Keratinocyte (primary cell): ENCODE measurements at regions not wholly inside any gene's neighbourhood (a gene's known extent, or its start where the extent isn't known, plus 50 kb on each side); places are given as distances from the start of the nearest gene placed in this dataset.

Source experiments
- DNase-seq: peaks from one replicate; pipeline ENCODE4 v3.0.0-alpha.2; 2011; ENCODE audit warnings: low read depth, missing footprints, low spot score
- FAIRE-seq: peaks from 2 replicates; lab custom pipeline; 2011; peaks lifted over from hg19 to GRCh38; lab: Jason Lieb, UNC
- H2AFZ ChIP-seq: 2 replicates; pipeline ENCODE4 v1.6.0; 2012; ENCODE audit warnings: low read length, control low read depth, inconsistent platforms; ENCODE audit not compliant: control insufficient read depth
- H3K27ac ChIP-seq: 2 replicates; pipeline ENCODE4 v1.5.1; 2011; ENCODE audit warnings: low read length; ENCODE audit not compliant: control insufficient read depth, insufficient read depth
- H3K27me3 ChIP-seq: 3 replicates; pipeline ENCODE4 v1.6.0; 2011; ENCODE audit warnings: low read length; ENCODE audit not compliant: control insufficient read depth, insufficient read depth; ENCODE audit errors: extremely low read depth
- H3K36me3 ChIP-seq, 2 experiments: 2 replicates in 1 of 2; 3 replicates in 1 of 2; pipeline ENCODE4 v1.5.1; 2011; ENCODE audit warnings: low read length in 2 of 2, mild to moderate bottlenecking in 1 of 2; ENCODE audit not compliant: control insufficient read depth in 2 of 2, insufficient read depth in 2 of 2; ENCODE audit errors: extremely low read depth in 1 of 2
- H3K4me1 ChIP-seq: 3 replicates; pipeline ENCODE4 v1.5.1; 2011; ENCODE audit warnings: low read length; ENCODE audit not compliant: control insufficient read depth, insufficient read depth; ENCODE audit errors: extremely low read depth
- H3K4me2 ChIP-seq: 3 replicates; pipeline ENCODE4 v1.6.0; 2011; ENCODE audit warnings: low read depth, low read length; ENCODE audit not compliant: control insufficient read depth, insufficient read depth; ENCODE audit errors: extremely low read depth
- H3K4me3 ChIP-seq, 3 experiments: fragments of 200-600 bp in 1 of 3; sonication (generic) in 1 of 3; 2 replicates in 2 of 3; 3 replicates in 1 of 3; pipeline ENCODE4 v1.5.1; 2011 to 2016; ENCODE audit warnings: low read length in 3 of 3, mild to moderate bottlenecking in 3 of 3, control low read depth in 2 of 3, inconsistent platforms in 1 of 3, low read depth in 1 of 3, mixed read lengths in 1 of 3, mixed run types in 1 of 3, moderate library complexity in 1 of 3; ENCODE audit not compliant: control insufficient read depth in 2 of 3, insufficient read depth in 2 of 3; ENCODE audit errors: extremely low read depth in 1 of 3
- H3K79me2 ChIP-seq: 2 replicates; pipeline ENCODE4 v1.6.0; 2012; ENCODE audit warnings: low read length; ENCODE audit not compliant: control insufficient read depth, insufficient read depth
- H3K9ac ChIP-seq: 3 replicates; pipeline ENCODE4 v1.6.0; 2011; ENCODE audit warnings: low read length; ENCODE audit not compliant: control insufficient read depth, insufficient read depth; ENCODE audit errors: extremely low read depth
- H3K9me1 ChIP-seq: 3 replicates; pipeline ENCODE4 v1.6.0; 2011; ENCODE audit warnings: low read length; ENCODE audit not compliant: control insufficient read depth, insufficient read depth; ENCODE audit errors: extremely low read depth
- H3K9me3 ChIP-seq: 2 replicates; pipeline ENCODE4 v1.5.1; 2012; ENCODE audit warnings: low read depth, low read length; ENCODE audit not compliant: control insufficient read depth
- H4K20me1 ChIP-seq: 3 replicates; pipeline ENCODE4 v1.6.0; 2011; ENCODE audit warnings: low read length; ENCODE audit not compliant: control insufficient read depth, insufficient read depth; ENCODE audit errors: extremely low read depth
- EZH2 ChIP-seq: IDR thresholded peaks from one replicate; pipeline ENCODE4 v1.6.1; 2012; ENCODE audit warnings: inconsistent platforms, mild to moderate bottlenecking, low read length, moderate library complexity
- dilution Hi-C: fragments of 300-500 bp; cut with MboI; formaldehyde crosslinking; loops from one replicate; pipeline ENCODE4 v1.7.0; 2020; ENCODE audit warnings: low sequenced_read_pairs; ENCODE audit not compliant: extremely low pct_ligation_motif_present
- TF ChIP-seq, protein P1 (sequence below), 3 experiments: IDR thresholded peaks in 1 of 3; conservative IDR thresholded peaks in 1 of 3; optimal IDR thresholded peaks in 1 of 3; 2 replicates in 2 of 3; 3 replicates in 1 of 3; pipeline versions ENCODE3 to v1.5.1; 2011; ENCODE audit warnings: low read length in 3 of 3, mild to moderate bottlenecking in 3 of 3, moderate library complexity in 2 of 3, control low read depth in 1 of 3, inconsistent platforms in 1 of 3; ENCODE audit not compliant: insufficient read depth in 2 of 3; ENCODE audit errors: extremely low read depth in 1 of 3

DNA sequence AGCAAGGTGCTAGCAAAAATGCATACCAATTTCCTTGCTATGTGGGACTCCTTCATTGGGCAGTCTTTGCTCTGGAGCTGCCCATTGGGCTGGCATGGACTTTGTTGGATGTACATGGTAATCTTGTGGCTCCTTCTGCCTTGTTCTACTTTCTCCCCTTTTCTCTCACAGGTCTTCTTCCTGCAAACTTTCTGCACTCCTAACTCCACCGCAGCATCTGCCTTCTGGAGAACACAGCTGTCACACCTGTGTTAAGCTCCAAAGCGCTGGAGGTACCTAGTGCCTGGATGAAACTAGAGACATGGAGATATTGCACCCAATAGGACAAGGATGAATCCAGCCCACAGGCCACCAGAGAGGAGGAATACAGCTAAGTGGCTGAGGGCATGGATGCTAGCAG, 60.7 kb upstream of the CCND2 start:
- Histone ChIP-seq H3K27ac (no peak overlapping the region), H4K20me1 (no peaks in the 10 kb centered on the region), H3K36me3 (no peaks in the 10 kb centered on the region), H3K9me1 (no peaks in the 10 kb centered on the region), H3K79me2 (no peaks in the 10 kb centered on the region), H3K4me1 (peaks cover 16% of the 10 kb centered on the region), H2AFZ (no peak overlapping the region), H3K27me3 (peaks cover 4% of the 10 kb centered on the region), H3K4me2 (no peak overlapping the region), H3K9me3 (no peaks in the 10 kb centered on the region), H3K9ac (no peak overlapping the region), H3K4me3 (no peak overlapping the region)
- no peak for FAIRE-seq
- DNase-seq = no peak
- no peak for TF ChIP-seq EZH2
- TF ChIP-seq, protein P1, sequence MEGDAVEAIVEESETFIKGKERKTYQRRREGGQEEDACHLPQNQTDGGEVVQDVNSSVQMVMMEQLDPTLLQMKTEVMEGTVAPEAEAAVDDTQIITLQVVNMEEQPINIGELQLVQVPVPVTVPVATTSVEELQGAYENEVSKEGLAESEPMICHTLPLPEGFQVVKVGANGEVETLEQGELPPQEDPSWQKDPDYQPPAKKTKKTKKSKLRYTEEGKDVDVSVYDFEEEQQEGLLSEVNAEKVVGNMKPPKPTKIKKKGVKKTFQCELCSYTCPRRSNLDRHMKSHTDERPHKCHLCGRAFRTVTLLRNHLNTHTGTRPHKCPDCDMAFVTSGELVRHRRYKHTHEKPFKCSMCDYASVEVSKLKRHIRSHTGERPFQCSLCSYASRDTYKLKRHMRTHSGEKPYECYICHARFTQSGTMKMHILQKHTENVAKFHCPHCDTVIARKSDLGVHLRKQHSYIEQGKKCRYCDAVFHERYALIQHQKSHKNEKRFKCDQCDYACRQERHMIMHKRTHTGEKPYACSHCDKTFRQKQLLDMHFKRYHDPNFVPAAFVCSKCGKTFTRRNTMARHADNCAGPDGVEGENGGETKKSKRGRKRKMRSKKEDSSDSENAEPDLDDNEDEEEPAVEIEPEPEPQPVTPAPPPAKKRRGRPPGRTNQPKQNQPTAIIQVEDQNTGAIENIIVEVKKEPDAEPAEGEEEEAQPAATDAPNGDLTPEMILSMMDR (optimal IDR thresholded peaks at IDR 0.05 in 1 of 3, IDR thresholded peaks at IDR 0.05 in 1 of 3, conservative IDR thresholded peaks at IDR 0.05 in 1 of 3; ENCODE audit: extremely low read depth in 1 of 3, insufficient read depth in 2 of 3, low read length in 3 of 3) = no peak
- dilution Hi-C loops = no loop called here

DNA sequence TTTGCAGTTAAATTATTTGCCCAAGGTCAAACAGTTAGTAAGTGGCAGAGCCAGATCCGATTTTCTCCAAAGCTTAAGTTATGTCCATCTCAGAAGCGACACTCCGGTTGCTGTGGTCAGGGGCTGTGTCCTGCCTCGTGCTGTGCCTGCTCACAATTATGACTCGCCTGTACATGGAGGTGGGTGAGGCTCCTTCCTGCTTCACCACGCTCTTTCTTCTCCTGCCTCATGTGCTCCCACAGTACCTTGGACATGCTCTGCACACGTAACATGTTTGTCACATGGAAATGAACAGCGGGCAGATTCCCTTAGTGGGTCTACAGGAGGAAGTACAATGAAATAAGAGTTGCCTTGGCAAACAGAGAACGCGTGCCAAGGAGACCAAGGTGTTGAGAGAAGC, 62.2 kb upstream of the CCND2 start:
- no peak for FAIRE-seq

More for the DNA sequence above, 62.2 kb upstream of the CCND2 start:
- Histone ChIP-seq H3K9me3 (no peaks in the 10 kb centered on the region), H3K27me3 (peaks cover 4% of the 10 kb centered on the region), H4K20me1 (no peaks in the 10 kb centered on the region), H3K79me2 (no peaks in the 10 kb centered on the region), H3K9ac (no peak overlapping the region), H3K36me3 (no peaks in the 10 kb centered on the region), H3K4me3 (no peak overlapping the region), H2AFZ (no peak overlapping the region), H3K4me1 (peaks cover 12% of the 10 kb centered on the region), H3K9me1 (no peaks in the 10 kb centered on the region), H3K27ac (no peak overlapping the region), H3K4me2 (no peak overlapping the region)
- TF ChIP-seq, protein P1 (optimal IDR thresholded peaks at IDR 0.05 in 1 of 3, IDR thresholded peaks at IDR 0.05 in 1 of 3, conservative IDR thresholded peaks at IDR 0.05 in 1 of 3; ENCODE audit: extremely low read depth in 1 of 3, insufficient read depth in 2 of 3, low read length in 3 of 3) = no peak
- no peak for TF ChIP-seq EZH2
- dilution Hi-C loops = no loop called here
- no peak for DNase-seq
